Panc1 (cell line): ENCODE measurements at regions not wholly inside any gene's neighbourhood (a gene's known extent, or its start where the extent isn't known, plus 50 kb on each side); places are given as distances from the start of the nearest gene placed in this dataset.

Source experiments
- ATAC-seq: fragments of 200-7000 bp; cut with Tn5 transposase; 2 replicates; pipeline ENCODE4 v1.9.1; 2020; ENCODE audit warnings: mild to moderate bottlenecking, moderate library complexity
- BruUV-seq: library from RNA; stranded (reverse); fragments of 400-500 nt; replicated peaks from 2 replicates; lab custom pipeline; 2021; lab: Mats Ljungman, UMichigan
- CTCF ChIA-PET: fragments of 300-600 bp; sonication (Branson Sonifier 250); formaldehyde crosslinking; loops from one replicate; lab custom pipeline; 2022; ENCODE audit warnings: antibody characterized with exemption; lab: Charles Lee
- POLR2A ChIA-PET: fragments of 300-600 bp; sonication (Branson Sonifier 250); formaldehyde crosslinking; loops from one replicate; lab custom pipeline; 2022; ENCODE audit warnings: antibody characterized with exemption; lab: Charles Lee
- DNase-seq: peaks from one replicate; pipeline ENCODE4 v3.0.0-alpha.2; 2010; ENCODE audit warnings: low read depth, low spot score
- H3K27ac ChIP-seq: 2 replicates; pipeline ENCODE4 v1.5.1; 2011; ENCODE audit warnings: mild to moderate bottlenecking, low read length, inconsistent platforms
- H3K27me3 ChIP-seq: fragments of 200-500 bp; sonication (Bioruptor generic); 2 replicates; pipeline ENCODE4 v1.6.0; 2014; ENCODE audit warnings: low read length, inconsistent platforms; ENCODE audit not compliant: control insufficient read depth, insufficient read depth
- H3K36me3 ChIP-seq: fragments of 200-500 bp; sonication (Bioruptor generic); 2 replicates; pipeline ENCODE4 v1.5.1; 2014; ENCODE audit warnings: inconsistent platforms, mild to moderate bottlenecking, low read length, moderate library complexity; ENCODE audit not compliant: control insufficient read depth, insufficient read depth
- H3K4me1 ChIP-seq: 2 replicates; pipeline ENCODE4 v1.5.1; 2011; ENCODE audit warnings: inconsistent platforms, mild to moderate bottlenecking, low read length, moderate library complexity; ENCODE audit not compliant: control insufficient read depth, insufficient read depth
- H3K4me3 ChIP-seq, 2 experiments: 2 replicates each; pipeline ENCODE4 v1.5.1; 2011 to 2012; ENCODE audit warnings: low read depth in 2 of 2, low read length in 2 of 2, mild to moderate bottlenecking in 2 of 2, inconsistent platforms in 1 of 2, moderate library complexity in 1 of 2
- H3K9me3 ChIP-seq: fragments of 200-500 bp; sonication (Bioruptor generic); 2 replicates; pipeline ENCODE4 v1.5.1; 2014; ENCODE audit warnings: low read depth, mild to moderate bottlenecking, inconsistent platforms, low read length, moderate library complexity; ENCODE audit not compliant: control insufficient read depth, insufficient read depth
- CTCF ChIP-seq: fragments of 450-650 bp; IDR thresholded peaks from 2 replicates; pipeline ENCODE4 v1.5.1; 2017; ENCODE audit warnings: mild to moderate bottlenecking
- POLR2AphosphoS5 ChIP-seq: IDR thresholded peaks from 2 replicates; pipeline ENCODE4 v1.6.1; 2012; ENCODE audit warnings: mild to moderate bottlenecking, low read depth, low read length, moderate library complexity
- REST ChIP-seq, 2 experiments: IDR thresholded peaks; 2 replicates each; pipeline ENCODE4 v1.6.1; 2011 to 2012; ENCODE audit warnings: low read depth in 2 of 2, control low read depth in 1 of 2, low read length in 1 of 2, mild to moderate bottlenecking in 1 of 2, moderate library complexity in 1 of 2; ENCODE audit not compliant: insufficient read depth in 1 of 2
- SIN3A ChIP-seq: IDR thresholded peaks from 2 replicates; pipeline ENCODE4 v1.6.1; 2012; ENCODE audit warnings: low read depth, mild to moderate bottlenecking, low read length, moderate library complexity, borderline replicate concordance; ENCODE audit not compliant: insufficient read depth
- TCF7L2 ChIP-seq: IDR thresholded peaks from 2 replicates; pipeline ENCODE4 v1.6.1; 2011; ENCODE audit warnings: mild to moderate bottlenecking, low read depth, low read length, inconsistent platforms
- in situ Hi-C: cut with HindIII; loops from 2 replicates; pipeline ENCODE4 v1.10.0; 2016; ENCODE audit warnings: low sequenced_read_pairs, low pct_unique_long_range_greater_than_20kb
- intact Hi-C: fragments of 100-400 bp; cut with micrococcal nuclease; formaldehyde crosslinking; loops from one replicate; pipeline ENCODE4 v1.10.0; 2022; ENCODE audit not compliant: unreplicated experiment

GRCh38 chr2:380221-380620 is 92.3 kb upstream of the ALKAL2 start:
- Histone ChIP-seq H3K27me3 (no peaks in the 10 kb centered on the region), H3K4me3 (no peak overlapping the region), H3K4me1 (no peaks in the 10 kb centered on the region), H3K9me3 (no peaks in the 10 kb centered on the region), H3K36me3 (no peaks in the 10 kb centered on the region), H3K27ac (no peak overlapping the region)
- POLR2A ChIA-PET = no interaction called here
- in situ Hi-C loops = no loop called here
- intact Hi-C loops = no loop called here
- TF ChIP-seq SIN3A (no peak), CTCF (no peak), TCF7L2 (no peak), REST (IDR thresholded peaks at IDR 0.05; ENCODE audit: insufficient read depth in 1 of 2, low read depth in 2 of 2, low read length in 1 of 2) (no peak), POLR2AphosphoS5 (no peak)
- CTCF ChIA-PET = no interaction called here
- BruUV-seq = no TSS peak
- no peak for ATAC-seq
- DNase-seq = no peak

GRCh38 chr2:379778-380177 is 91.9 kb upstream of the ALKAL2 start:
- Histone ChIP-seq H3K27me3 (no peaks in the 10 kb centered on the region), H3K27ac (no peak overlapping the region), H3K4me1 (no peaks in the 10 kb centered on the region), H3K4me3 (no peak overlapping the region), H3K9me3 (no peaks in the 10 kb centered on the region), H3K36me3 (no peaks in the 10 kb centered on the region)
- no TSS peak for BruUV-seq
- in situ Hi-C loops (no loop called here), intact Hi-C loops (no loop called here)
- POLR2A ChIA-PET = no interaction called here
- DNase-seq (no peak), ATAC-seq (no peak)
- CTCF ChIA-PET = no interaction called here
- TF ChIP-seq SIN3A = no peak
- TF ChIP-seq CTCF = no peak
- TF ChIP-seq REST (IDR thresholded peaks at IDR 0.05; ENCODE audit: insufficient read depth in 1 of 2, low read depth in 2 of 2, low read length in 1 of 2) = no peak
- TF ChIP-seq TCF7L2 = no peak
- TF ChIP-seq POLR2AphosphoS5 = no peak
